Left ventricle myocardium superior (tissue), 1 donor: ENCODE measurements at regions not wholly inside any gene's neighbourhood (a gene's known extent, or its start where the extent isn't known, plus 50 kb on each side); places are given as distances from the start of the nearest gene placed in this dataset.
"Not testable (repeated sequence)": the region's sequence is repeated elsewhere in the genome, so short reads cannot be mapped to it uniquely, and the experiment has no call there.

ENCODE experiments used
- ATAC-seq: fragments of 200-7000 bp; cut with Tn5 transposase; one replicate; pipeline ENCODE4 v1.9.1; 2020; ENCODE audit warnings: mild to moderate bottlenecking, moderate library complexity
- DNase-seq: peaks from one replicate; pipeline ENCODE4 v3.0.0-alpha.2; 2020
- intact Hi-C: fragments of 100-400 bp; cut with micrococcal nuclease; formaldehyde crosslinking; loops from one replicate; pipeline ENCODE4 v1.11.0; 2022
- donor health status: DM: no; HTN: yes; CAD: no; lungs with severe emphysema.

DNA sequence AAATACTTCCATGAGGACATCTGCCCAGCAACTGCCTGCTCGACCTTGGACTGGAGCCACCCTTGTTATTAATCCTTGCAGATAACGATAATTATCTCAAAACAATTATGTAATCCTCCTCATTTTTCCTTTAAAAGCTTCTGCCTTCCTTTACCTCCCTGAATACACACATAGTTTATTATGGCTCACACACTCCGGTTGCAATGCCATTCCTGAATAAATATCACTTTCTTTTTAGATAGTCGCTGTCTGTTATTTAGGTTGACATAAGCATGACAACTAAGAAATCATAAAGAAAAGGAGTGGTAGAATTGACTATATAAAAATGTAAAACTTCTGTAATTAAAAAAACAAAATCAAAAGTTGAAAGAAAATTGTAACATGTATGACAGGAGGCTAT lies 64.8 kb downstream of the B4GALT7 start:
- intact Hi-C loops, DNase-seq, ATAC-seq: not testable (repeated sequence)

DNA sequence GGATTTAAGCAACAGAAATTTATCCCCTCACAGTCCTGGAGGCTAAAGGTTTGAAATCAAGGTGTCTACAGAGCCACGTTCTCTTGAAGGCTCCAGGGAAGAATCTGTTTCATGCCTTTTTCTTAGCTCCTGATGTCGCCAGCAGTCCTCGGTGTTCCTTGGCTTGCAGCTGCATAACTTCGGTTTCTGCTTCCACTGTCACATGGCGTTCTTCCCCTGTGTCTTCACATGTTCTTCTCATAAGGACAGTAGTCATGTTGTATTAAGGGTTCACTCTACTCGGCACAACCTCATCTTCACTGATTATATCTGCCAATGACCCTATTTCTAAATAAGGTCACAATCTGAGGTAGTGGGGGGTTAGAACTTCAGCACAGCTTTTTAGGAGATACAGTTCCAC lies 65.2 kb downstream of the B4GALT7 start:
- intact Hi-C loops, ATAC-seq: not testable (repeated sequence)

DNA sequence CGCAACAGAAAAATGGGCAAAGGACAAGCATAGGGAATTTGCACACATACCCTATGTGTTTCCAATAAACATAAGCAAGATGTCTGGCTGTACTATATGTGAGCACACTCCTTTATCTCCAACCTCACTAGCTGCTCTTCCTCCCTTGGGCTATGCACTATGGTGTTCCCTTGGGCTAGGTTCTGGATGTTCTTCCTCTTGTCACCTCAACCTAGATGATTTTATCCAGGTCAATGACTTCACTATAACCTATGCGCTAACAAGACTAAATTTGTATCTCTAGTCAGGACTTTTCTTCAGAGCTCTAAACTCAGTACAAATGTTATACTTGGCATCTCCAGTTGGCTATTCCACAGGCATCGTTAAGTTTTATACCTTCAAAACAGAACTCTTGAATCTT lies 66.0 kb downstream of the B4GALT7 start:
- DNase-seq, intact Hi-C loops, ATAC-seq: not testable (repeated sequence)

More for the DNA sequence above, 65.2 kb downstream of the B4GALT7 start:
- not testable (repeated sequence) for DNase-seq

DNA sequence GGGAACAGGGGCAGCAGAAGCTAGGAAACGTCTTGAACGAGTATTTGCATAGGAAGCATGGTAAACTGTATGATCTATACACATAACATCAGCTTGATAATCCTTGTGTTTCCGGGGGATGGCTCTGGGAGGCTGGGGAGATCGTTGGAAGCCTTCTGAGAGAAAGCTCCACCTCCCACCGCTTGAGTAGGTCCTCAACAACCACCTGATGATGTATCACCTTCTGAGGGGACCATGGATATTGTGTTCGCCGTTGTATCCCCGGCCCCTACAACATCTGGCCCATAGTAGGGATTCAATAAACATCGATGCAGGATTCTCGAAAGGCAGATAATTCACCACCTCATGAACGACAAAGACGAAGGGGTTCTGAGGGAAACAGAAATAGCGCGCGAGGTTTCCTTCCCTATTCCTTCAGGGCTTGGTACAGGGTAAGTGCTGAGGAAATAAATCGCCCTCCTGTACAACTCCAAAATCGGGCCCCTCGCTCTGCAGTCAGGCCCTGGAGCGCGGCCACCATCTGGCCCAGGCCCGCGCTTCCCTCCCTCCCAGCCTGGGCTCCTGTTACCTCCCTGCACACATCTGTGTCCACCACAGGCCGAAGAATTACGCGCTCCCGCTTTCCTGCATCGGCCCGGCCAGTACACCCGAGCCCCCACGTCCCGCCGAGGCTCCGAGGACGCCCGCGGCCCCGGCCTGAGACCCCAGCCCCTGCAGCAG lies 71.3 kb downstream of the B4GALT7 start:
- DNase-seq, intact Hi-C loops: not testable (repeated sequence)
- peak; percentile 77 for ATAC-seq

DNA sequence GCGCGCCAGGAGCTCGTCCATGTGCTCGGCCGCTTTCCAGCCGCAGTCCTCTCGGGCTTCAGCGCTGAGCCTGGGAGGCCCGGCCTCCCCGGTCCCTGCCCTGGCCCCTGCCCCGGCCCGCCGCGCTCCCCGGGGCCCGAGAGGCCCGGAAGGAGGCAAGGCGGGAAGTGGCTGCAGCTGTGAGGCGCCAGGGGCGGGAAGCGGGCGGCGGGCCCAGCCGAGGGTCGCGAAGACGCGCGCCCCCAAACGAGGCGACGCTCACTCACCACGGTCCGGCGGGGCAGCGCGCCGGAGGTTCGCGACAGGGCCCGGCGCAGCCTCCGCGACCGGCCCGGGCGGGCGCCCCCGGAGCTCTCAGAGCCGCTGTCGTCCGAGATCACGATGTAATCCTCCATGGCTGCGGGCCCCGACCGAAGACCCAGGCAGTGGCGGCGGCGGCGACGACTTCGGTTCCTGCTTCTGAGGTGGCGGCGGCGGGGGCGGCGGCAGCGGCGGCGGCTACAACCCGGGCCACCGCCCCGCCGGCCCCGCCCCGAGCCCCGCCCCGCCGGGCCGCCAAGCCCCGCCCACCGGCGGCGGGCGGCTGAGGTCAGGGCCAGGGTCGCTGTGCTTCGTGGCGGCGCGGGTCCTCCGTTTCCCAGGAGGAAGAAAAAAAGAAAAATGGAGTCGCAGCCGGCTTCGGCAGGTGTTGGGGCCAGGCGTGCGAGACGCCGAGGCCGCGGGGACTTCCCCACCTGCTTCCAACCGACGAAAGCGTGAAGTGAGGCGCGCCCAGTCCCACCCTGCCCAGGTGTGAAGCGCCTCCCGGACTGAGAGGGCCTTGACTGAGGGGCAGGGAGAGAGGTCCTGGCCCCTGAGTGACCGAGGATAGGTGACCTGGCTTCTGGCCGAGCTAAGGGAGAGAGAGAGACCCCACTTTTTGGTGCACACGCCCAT lies 72.1 kb downstream of the B4GALT7 start:
- peak; percentile 88 for DNase-seq

More for the DNA sequence above, 72.1 kb downstream of the B4GALT7 start:
- peak; percentile 95 for ATAC-seq
- intact Hi-C loops = not testable (repeated sequence)
